K562 (cell line): ENCODE measurements at regions not wholly inside any gene's neighbourhood (a gene's known extent, or its start where the extent isn't known, plus 50 kb on each side); places are given as distances from the start of the nearest gene placed in this dataset.

Source experiments
- ATAC-seq: fragments of 200-7000 bp; cut with Tn5 transposase; 3 replicates; pipeline ENCODE4 v1.9.1; 2020; ENCODE audit warnings: moderate library complexity
- BruUV-seq: library from RNA; stranded (reverse); fragments of 400-500 nt; replicated peaks from 2 replicates; lab custom pipeline; 2021; lab: Mats Ljungman, UMichigan
- CTCF ChIA-PET: fragments of 300-600 bp; formaldehyde crosslinking; extraction: SDS; loops from one replicate; lab custom pipeline; 2021; ENCODE audit warnings: low intra/inter-chr PET ratio; lab: Yijun Ruan, JAX
- POLR2A ChIA-PET: fragments of 300-600, 350-650 bp; sonication (Branson Sonifier 250); formaldehyde crosslinking; extraction: SDS; loops from one replicate; lab custom pipeline; 2021; ENCODE audit warnings: antibody characterized with exemption, inconsistent platforms; lab: Yijun Ruan, JAX
- DNase-seq, 4 experiments: peaks; one replicate each; pipeline versions ENCODE4 v3.0.0 to v3.0.0-alpha.2; 2011 to 2018; ENCODE audit warnings: low spot score in 3 of 4, mixed read lengths in 3 of 4; ENCODE audit errors: extremely low read depth in 1 of 4
- FAIRE-seq: peaks from 2 replicates; lab custom pipeline; 2011; peaks lifted over from hg19 to GRCh38; lab: Jason Lieb, UNC
- H2AFZ ChIP-seq: 2 replicates; pipeline ENCODE4 v1.6.0; 2011; ENCODE audit warnings: low read depth, low read length, control low read depth, inconsistent platforms
- H3K27ac ChIP-seq: fragments of 200-600 bp; 3 replicates; pipeline ENCODE4 v1.8.0; 2011; ENCODE audit warnings: low read depth, mild to moderate bottlenecking, control low read depth, inconsistent platforms, low read length, moderate library complexity, mixed read lengths; ENCODE audit errors: extremely low read depth
- H3K27me3 ChIP-seq, 2 experiments: fragments of 300-600 bp in 1 of 2; 2 replicates in 1 of 2; 3 replicates in 1 of 2; pipeline versions ENCODE4 v1.6.0 to v1.8.0; 2011; ENCODE audit warnings: inconsistent platforms in 2 of 2, low read length in 2 of 2, mild to moderate bottlenecking in 1 of 2, mixed read lengths in 1 of 2, moderate library complexity in 1 of 2; ENCODE audit not compliant: control insufficient read depth in 2 of 2, insufficient read depth in 2 of 2
- H3K36me3 ChIP-seq: fragments of 300-600 bp; 3 replicates; pipeline ENCODE4 v1.8.0; 2011; ENCODE audit warnings: mild to moderate bottlenecking, low read length, inconsistent platforms; ENCODE audit not compliant: control insufficient read depth, insufficient read depth
- H3K4me1 ChIP-seq, 2 experiments: fragments of 200-600 bp in 1 of 2; replicated peaks in 1 of 2; 2 replicates in 1 of 2; 3 replicates in 1 of 2; pipeline versions ENCODE4 v1.5.1 to v1.8.0; 2011; ENCODE audit warnings: inconsistent platforms in 2 of 2, low read length in 2 of 2, mild to moderate bottlenecking in 1 of 2, mixed read lengths in 1 of 2, moderate library complexity in 1 of 2; ENCODE audit not compliant: control insufficient read depth in 2 of 2, insufficient read depth in 2 of 2
- H3K4me2 ChIP-seq: 2 replicates; pipeline ENCODE4 v1.6.1; 2011; ENCODE audit warnings: low read length, control low read depth, inconsistent platforms, mixed read lengths; ENCODE audit not compliant: insufficient read depth
- H3K4me3 ChIP-seq: fragments of 200-600 bp; sonication (generic), shearing (Covaris generic); 2 replicates; pipeline ENCODE4 v1.5.1; 2016; ENCODE audit warnings: control low read depth, inconsistent platforms
- H3K79me2 ChIP-seq: fragments of 200-600 bp; 3 replicates; pipeline ENCODE4 v1.8.0; 2011; ENCODE audit warnings: low read length, inconsistent platforms; ENCODE audit not compliant: control insufficient read depth, insufficient read depth
- H3K9ac ChIP-seq, 2 experiments: 2 replicates each; pipeline versions ENCODE4 v1.6.0 to v1.6.1; 2011; ENCODE audit warnings: low read depth in 2 of 2, low read length in 2 of 2, control low read depth in 1 of 2, inconsistent platforms in 1 of 2, mild to moderate bottlenecking in 1 of 2, mixed read lengths in 1 of 2; ENCODE audit not compliant: insufficient read depth in 1 of 2
- H3K9me1 ChIP-seq: one replicate; pipeline ENCODE4 v1.6.0; 2011; ENCODE audit warnings: inconsistent platforms, mild to moderate bottlenecking, low read length, moderate library complexity; ENCODE audit not compliant: control insufficient read depth, insufficient read depth
- H3K9me3 ChIP-seq: replicated peaks from 2 replicates; pipeline ENCODE4 v1.5.1; 2011; ENCODE audit warnings: low read depth, low read length, inconsistent platforms; ENCODE audit not compliant: control insufficient read depth, insufficient read depth
- H4K20me1 ChIP-seq: replicated peaks from 2 replicates; pipeline ENCODE4 v1.6.1; 2011; ENCODE audit warnings: low read length, inconsistent platforms, mixed read lengths; ENCODE audit not compliant: control insufficient read depth, insufficient read depth
- ETV5 ChIP-seq: sonication (generic); formaldehyde crosslinking; IDR thresholded peaks from 2 replicates; pipeline ENCODE4 v1.4.0; 2020; ENCODE audit warnings: low read depth, mild to moderate bottlenecking, missing genetic modification reagents
- HNRNPLL ChIP-seq: fragments of 200-400 bp; formaldehyde crosslinking; IDR thresholded peaks from 2 replicates; pipeline ENCODE4 v1.6.1; 2017; ENCODE audit warnings: low read length, low read depth, mild to moderate bottlenecking; ENCODE audit not compliant: poor library complexity, severe bottlenecking
- KLF10 ChIP-seq: fragments of 250-450 bp; sonication (Bioruptor Pico); IDR thresholded peaks from 2 replicates; pipeline ENCODE4 v1.6.1; 2021; ENCODE audit warnings: matching md5 sums
- NCOA2 ChIP-seq, 2 experiments: fragments of 450-650 bp; IDR thresholded peaks; 2 replicates each; pipeline ENCODE4 v1.6.1; 2018; ENCODE audit warnings: mild to moderate bottlenecking in 2 of 2, moderate library complexity in 1 of 2; ENCODE audit not compliant: partially characterized antibody in 2 of 2
- PHF20 ChIP-seq: fragments of 450-650 bp; IDR thresholded peaks from 2 replicates; pipeline ENCODE4 v1.6.1; 2018; ENCODE audit not compliant: partially characterized antibody
- SMAD3 ChIP-seq: fragments of 450-650 bp; formaldehyde crosslinking; conservative IDR thresholded peaks from 2 replicates; pipeline ENCODE4 v1.4.0; 2020; ENCODE audit warnings: mild to moderate bottlenecking
- ZNF282 ChIP-seq: sonication (generic); formaldehyde crosslinking; IDR thresholded peaks from 2 replicates; pipeline ENCODE4 v1.8.1; 2023; ENCODE audit warnings: missing genetic modification reagents
- WGBS: fragments of 100-300 bp; shearing (Covaris generic); methylation state at CpG from one replicate; pipeline ENCODE4 v1.1.6; 2016; ENCODE audit warnings: low coverage, mixed read lengths; ENCODE audit not compliant: insufficient coverage; ENCODE audit errors: missing lambda C conversion rate; 5-methylcytosine and 5-hydroxymethylcytosine counted together
- in situ Hi-C: fragments of 300-500 bp; cut with MboI; formaldehyde crosslinking; loops from 4 replicates; pipeline ENCODE4 v1.15.0; 2018; ENCODE audit warnings: inconsistent platforms, mixed read lengths
- intact Hi-C: fragments of 100-400 bp; cut with micrococcal nuclease; formaldehyde crosslinking; loops from 2 replicates; pipeline ENCODE4 v1.14.2; 2022
- TF ChIP-seq, protein P1 (sequence below), 2 experiments: IDR thresholded peaks; 2 replicates each; pipeline ENCODE4 v1.6.1; 2012; ENCODE audit warnings: improper control_type of control experiment in 2 of 2, low read depth in 2 of 2, low read length in 2 of 2, borderline replicate concordance in 1 of 2
- TF ChIP-seq, protein P2 (sequence below): fragments of 250-450 bp; sonication (Bioruptor Pico); IDR thresholded peaks from 2 replicates; pipeline ENCODE4 v1.4.0; 2020; ENCODE audit warnings: mild to moderate bottlenecking

DNA sequence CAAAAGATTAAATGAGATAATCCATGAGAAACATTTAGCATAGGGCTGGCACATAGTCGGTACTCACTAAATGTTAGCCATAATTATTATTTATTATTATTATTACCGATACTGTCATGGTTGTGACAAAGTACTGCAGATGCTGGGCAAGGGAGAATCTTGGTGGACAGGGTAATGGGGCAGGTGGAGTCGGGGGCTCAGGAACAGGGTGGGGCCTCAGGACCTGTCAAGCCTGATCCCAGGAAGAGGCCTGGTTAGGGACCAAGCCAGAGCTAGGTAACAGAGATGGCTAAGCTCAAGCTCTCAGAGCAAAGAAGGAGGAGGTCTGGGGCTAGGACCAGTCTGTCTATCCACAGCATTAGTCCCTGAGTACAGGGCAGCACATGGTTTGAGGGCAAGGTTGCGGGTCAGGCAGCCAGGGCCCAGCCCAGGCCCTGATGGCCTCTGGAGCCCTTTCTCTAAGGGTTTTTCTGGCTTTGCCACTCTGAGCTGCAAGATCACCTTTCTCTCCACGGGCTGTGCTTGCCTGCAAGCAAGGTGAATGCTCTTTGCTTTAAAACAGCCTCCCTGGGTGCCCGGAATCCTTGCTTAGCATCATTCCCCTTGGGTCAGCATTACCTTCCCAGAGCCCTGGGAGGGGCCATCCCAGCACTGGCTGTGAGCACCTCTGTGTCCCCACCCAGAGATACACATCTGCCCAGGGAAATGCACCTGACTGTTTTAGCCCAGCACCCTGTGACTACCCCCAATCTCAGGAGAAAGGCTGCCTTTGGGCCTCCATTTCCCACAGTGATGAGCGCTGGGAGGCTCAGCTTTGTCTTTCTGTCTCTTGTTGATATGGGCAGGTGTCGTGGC lies 572.0 kb downstream of the PTPRU start:
- BruUV-seq: no TSS peak
- Histone ChIP-seq H3K9me1 (no peaks in the 10 kb centered on the region), H3K36me3 (no peaks in the 10 kb centered on the region), H2AFZ (no peak overlapping the region), H3K4me3 (no peak overlapping the region), H3K27me3 (peaks cover 0 to 34% of the 10 kb centered on the region in 2 experiments; a peak in 3 of 5 replicates), H3K9ac (peak overlapping the region in 1 of 2 experiments; percentile 20; a peak in 1 of 4 replicates), H4K20me1 (no peaks in the 10 kb centered on the region), H3K4me1 (no peaks in the 10 kb centered on the region; a peak in 3 of 5 replicates), H3K4me2 (no peak overlapping the region), H3K27ac (no peak overlapping the region), H3K79me2 (no peaks in the 10 kb centered on the region), H3K9me3 (no peaks in the 10 kb centered on the region)
- ChIA-PET CTCF (no interaction called here), POLR2A (no interaction called here)
- FAIRE-seq (no peak), ATAC-seq (no peak), DNase-seq (no peak)
- no peak for TF ChIP-seq ETV5 (CRISPR knock-in tag)
- TF ChIP-seq SMAD3 (CRISPR knock-in tag): no peak
- no peak for TF ChIP-seq KLF10 (CRISPR knock-in tag)
- TF ChIP-seq, protein P1, sequence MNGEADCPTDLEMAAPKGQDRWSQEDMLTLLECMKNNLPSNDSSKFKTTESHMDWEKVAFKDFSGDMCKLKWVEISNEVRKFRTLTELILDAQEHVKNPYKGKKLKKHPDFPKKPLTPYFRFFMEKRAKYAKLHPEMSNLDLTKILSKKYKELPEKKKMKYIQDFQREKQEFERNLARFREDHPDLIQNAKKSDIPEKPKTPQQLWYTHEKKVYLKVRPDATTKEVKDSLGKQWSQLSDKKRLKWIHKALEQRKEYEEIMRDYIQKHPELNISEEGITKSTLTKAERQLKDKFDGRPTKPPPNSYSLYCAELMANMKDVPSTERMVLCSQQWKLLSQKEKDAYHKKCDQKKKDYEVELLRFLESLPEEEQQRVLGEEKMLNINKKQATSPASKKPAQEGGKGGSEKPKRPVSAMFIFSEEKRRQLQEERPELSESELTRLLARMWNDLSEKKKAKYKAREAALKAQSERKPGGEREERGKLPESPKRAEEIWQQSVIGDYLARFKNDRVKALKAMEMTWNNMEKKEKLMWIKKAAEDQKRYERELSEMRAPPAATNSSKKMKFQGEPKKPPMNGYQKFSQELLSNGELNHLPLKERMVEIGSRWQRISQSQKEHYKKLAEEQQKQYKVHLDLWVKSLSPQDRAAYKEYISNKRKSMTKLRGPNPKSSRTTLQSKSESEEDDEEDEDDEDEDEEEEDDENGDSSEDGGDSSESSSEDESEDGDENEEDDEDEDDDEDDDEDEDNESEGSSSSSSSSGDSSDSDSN (IDR thresholded peaks at IDR 0.05; ENCODE audit: borderline replicate concordance in 1 of 2, low read depth in 2 of 2, low read length in 2 of 2): no peak
- no peak for TF ChIP-seq ZNF282 (CRISPR knock-in tag)
- no peak for TF ChIP-seq PHF20
- TF ChIP-seq, protein P2, sequence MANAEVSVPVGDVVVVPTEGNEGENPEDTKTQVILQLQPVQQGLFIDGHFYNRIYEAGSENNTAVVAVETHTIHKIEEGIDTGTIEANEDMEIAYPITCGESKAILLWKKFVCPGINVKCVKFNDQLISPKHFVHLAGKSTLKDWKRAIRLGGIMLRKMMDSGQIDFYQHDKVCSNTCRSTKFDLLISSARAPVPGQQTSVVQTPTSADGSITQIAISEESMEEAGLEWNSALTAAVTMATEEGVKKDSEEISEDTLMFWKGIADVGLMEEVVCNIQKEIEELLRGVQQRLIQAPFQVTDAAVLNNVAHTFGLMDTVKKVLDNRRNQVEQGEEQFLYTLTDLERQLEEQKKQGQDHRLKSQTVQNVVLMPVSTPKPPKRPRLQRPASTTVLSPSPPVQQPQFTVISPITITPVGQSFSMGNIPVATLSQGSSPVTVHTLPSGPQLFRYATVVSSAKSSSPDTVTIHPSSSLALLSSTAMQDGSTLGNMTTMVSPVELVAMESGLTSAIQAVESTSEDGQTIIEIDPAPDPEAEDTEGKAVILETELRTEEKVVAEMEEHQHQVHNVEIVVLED: no peak
- no peak for TF ChIP-seq HNRNPLL
- no peak for TF ChIP-seq NCOA2 (IDR thresholded peaks at IDR 0.05; ENCODE audit: partially characterized antibody in 2 of 2)
- intact Hi-C loops: no loop called here
- WGBS: 2% methylated on average over 8 of the region's 8 CpGs
- in situ Hi-C loops: loop anchor here (25.0 kb wide), 1 partner anchor 1371 kb away; no protein-coding TSS in a partner anchor
